GM12864 (cell line): ENCODE measurements at regions not wholly inside any gene's neighbourhood (a gene's known extent, or its start where the extent isn't known, plus 50 kb on each side); places are given as distances from the start of the nearest gene placed in this dataset.

Experiments used
- DNase-seq: peaks from one replicate; pipeline ENCODE4 v3.0.0-alpha.2; 2011; ENCODE audit warnings: low read depth
- H3K4me3 ChIP-seq: 2 replicates; pipeline ENCODE4 v1.5.1; 2011; ENCODE audit warnings: mild to moderate bottlenecking, low read depth, low read length, control low read depth
- TF ChIP-seq, protein P1 (sequence below): IDR thresholded peaks from 2 replicates; pipeline ENCODE4 v1.5.1; 2011; ENCODE audit warnings: low read depth, mild to moderate bottlenecking, moderate library complexity, low read length, control low read depth, inconsistent platforms; ENCODE audit errors: missing control alignments

GRCh38 chr9:27856748-27857147, 283.5 kb upstream of the C9orf72 start:
- H3K4me3 ChIP-seq = no peak overlapping the region
- DNase-seq = no peak
- TF ChIP-seq, protein P1, sequence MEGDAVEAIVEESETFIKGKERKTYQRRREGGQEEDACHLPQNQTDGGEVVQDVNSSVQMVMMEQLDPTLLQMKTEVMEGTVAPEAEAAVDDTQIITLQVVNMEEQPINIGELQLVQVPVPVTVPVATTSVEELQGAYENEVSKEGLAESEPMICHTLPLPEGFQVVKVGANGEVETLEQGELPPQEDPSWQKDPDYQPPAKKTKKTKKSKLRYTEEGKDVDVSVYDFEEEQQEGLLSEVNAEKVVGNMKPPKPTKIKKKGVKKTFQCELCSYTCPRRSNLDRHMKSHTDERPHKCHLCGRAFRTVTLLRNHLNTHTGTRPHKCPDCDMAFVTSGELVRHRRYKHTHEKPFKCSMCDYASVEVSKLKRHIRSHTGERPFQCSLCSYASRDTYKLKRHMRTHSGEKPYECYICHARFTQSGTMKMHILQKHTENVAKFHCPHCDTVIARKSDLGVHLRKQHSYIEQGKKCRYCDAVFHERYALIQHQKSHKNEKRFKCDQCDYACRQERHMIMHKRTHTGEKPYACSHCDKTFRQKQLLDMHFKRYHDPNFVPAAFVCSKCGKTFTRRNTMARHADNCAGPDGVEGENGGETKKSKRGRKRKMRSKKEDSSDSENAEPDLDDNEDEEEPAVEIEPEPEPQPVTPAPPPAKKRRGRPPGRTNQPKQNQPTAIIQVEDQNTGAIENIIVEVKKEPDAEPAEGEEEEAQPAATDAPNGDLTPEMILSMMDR = no peak

- no peak for DNase-seq
- H3K4me3 ChIP-seq = no peak overlapping the region
- TF ChIP-seq, protein P1 = no peak
Measured at GRCh38 chr9:27861887-27862286, 288.6 kb upstream of the C9orf72 start.

- no peak for DNase-seq
- TF ChIP-seq, protein P1 = no peak
- no peak overlapping the region for H3K4me3 ChIP-seq
Measured at GRCh38 chr9:27864644-27865438, 291.6 kb upstream of the C9orf72 start.

DNA sequence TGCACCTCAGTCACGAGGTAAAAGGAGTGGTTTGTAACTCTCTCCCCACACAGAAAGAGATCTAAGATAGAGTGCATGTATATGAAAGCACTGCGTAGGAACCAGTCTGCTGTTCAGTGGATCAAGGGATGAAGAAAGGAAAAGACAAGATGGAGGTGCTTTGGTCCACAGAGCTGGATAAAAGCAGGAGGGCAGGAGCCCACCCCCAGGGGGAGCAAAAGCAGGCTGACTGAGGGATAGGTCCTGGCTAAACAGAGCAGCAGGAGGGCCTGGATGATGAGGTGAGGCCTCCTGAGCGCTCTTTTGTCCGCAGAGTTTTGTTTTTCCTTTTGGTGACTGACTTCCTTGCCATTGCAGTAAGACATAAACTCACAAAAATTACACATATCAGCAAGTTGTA, 293.5 kb upstream of the C9orf72 start:
- H3K4me3 ChIP-seq = no peak overlapping the region
- TF ChIP-seq, protein P1 = no peak
- no peak for DNase-seq

DNA sequence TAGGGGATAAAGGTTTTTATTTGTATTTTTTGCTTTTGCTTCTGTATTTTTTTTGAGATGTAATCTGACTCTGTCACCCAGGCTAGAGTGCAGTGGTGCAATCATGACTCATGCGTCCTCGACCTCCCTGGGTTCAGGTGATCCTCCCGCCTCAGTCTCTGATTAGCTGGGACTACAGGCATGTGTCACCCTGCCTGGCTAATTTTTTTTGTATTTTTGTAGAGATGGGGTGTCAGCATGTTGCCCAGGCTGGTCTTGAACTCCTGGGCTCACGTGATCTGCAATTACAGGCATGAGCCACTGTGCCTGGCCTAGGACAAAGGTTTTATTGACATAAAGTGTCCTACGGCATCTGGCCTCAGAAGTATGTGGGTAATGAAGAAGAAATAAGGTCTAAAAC, 297.1 kb upstream of the C9orf72 start:
- H3K4me3 ChIP-seq = no peak overlapping the region
- TF ChIP-seq, protein P1 = no peak
- no peak for DNase-seq

DNA sequence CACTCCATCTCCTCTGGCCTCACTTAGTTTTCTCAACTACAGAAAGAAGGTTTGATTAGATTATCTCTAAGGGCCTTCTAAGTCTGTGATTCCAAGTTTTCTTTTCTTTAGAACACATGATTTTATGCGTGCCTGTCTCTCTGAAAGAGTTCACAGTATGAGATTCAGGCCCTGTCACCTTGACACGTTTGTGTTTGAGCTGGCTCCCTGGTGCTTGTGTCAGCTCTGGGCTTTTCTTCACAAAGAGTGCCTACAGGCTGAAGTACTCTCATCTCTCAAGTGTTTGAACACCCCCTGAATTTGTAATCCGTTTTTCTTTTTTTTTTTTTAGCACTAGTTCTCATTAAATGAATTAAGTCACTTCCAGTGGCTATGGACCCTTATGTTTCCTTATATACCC, 306.9 kb upstream of the C9orf72 start:
- TF ChIP-seq, protein P1 = no peak
- no peak overlapping the region for H3K4me3 ChIP-seq
- no peak for DNase-seq

GRCh38 chr9:27880635-27881034, 307.4 kb upstream of the C9orf72 start:
- no peak for DNase-seq
- H3K4me3 ChIP-seq = no peak overlapping the region
- TF ChIP-seq, protein P1 = no peak
